ENCODE measurements at regions not wholly inside any gene's neighbourhood (a gene's known extent, or its start where the extent isn't known, plus 50 kb on each side); places are given as distances from the start of the nearest gene placed in this dataset.

GRCh38 chr18:54004828-54005227 lies 219.6 kb downstream of the MBD2 start:
- no peaks in the 10 kb centered on the region for H3K36me3 ChIP-seq
- TF ChIP-seq POLR2A (IDR thresholded peaks at IDR 0.05) = no peak
- H3K4me1 ChIP-seq = no peaks in the 10 kb centered on the region
- DNase-seq = no peak
- no peaks in the 10 kb centered on the region for H3K27me3 ChIP-seq
- no peaks in the 10 kb centered on the region for H3K9me3 ChIP-seq
- H3K4me3 ChIP-seq (replicated peaks in 1 of 3) = no peak overlapping the region
- intact Hi-C loops (cut with DNase I) = no loop called here
- no peak overlapping the region for H3K27ac ChIP-seq
- 57 to 67% methylated on average over 4 of the region's 4 CpGs for WGBS, 2 donors

GRCh38 chr18:54003195-54003594 lies 221.3 kb downstream of the MBD2 start:
- Histone ChIP-seq H3K27me3 (no peaks in the 10 kb centered on the region), H3K27ac (no peak overlapping the region), H3K9me3 (no peaks in the 10 kb centered on the region), H3K36me3 (no peaks in the 10 kb centered on the region), H3K4me1 (no peaks in the 10 kb centered on the region), H3K4me3 (replicated peaks in 1 of 3) (no peak overlapping the region)
- intact Hi-C loops (cut with DNase I) = no loop called here
- DNase-seq = no peak
- TF ChIP-seq POLR2A (IDR thresholded peaks at IDR 0.05) (no peak), CTCF (IDR thresholded peaks at IDR 0.05) (no peak)
- 77 to 90% methylated on average over 2 of the region's 2 CpGs for WGBS, 2 donors

- no peaks in the 10 kb centered on the region for H3K9me3 ChIP-seq
- H3K4me1 ChIP-seq = no peaks in the 10 kb centered on the region
- H3K4me3 ChIP-seq (replicated peaks in 1 of 3) = no peak overlapping the region
- TF ChIP-seq CTCF (IDR thresholded peaks at IDR 0.05) (no peak), POLR2A (IDR thresholded peaks at IDR 0.05) (no peak)
- H3K27me3 ChIP-seq = no peaks in the 10 kb centered on the region
- no peak overlapping the region for H3K27ac ChIP-seq
- no peak for DNase-seq
- intact Hi-C loops (cut with DNase I) = no loop called here
- no peaks in the 10 kb centered on the region for H3K36me3 ChIP-seq
- WGBS, 2 donors = 98% methylated on average over 1 of the region's 1 CpG
Observed at GRCh38 chr18:53997064-53997463, 227.4 kb downstream of the MBD2 start.

- Histone ChIP-seq H3K4me3 (replicated peaks in 1 of 3) (no peak overlapping the region), H3K9me3 (no peaks in the 10 kb centered on the region), H3K27ac (no peak overlapping the region), H3K4me1 (no peaks in the 10 kb centered on the region), H3K27me3 (no peaks in the 10 kb centered on the region), H3K36me3 (no peaks in the 10 kb centered on the region)
- no peak for TF ChIP-seq POLR2A (IDR thresholded peaks at IDR 0.05)
- TF ChIP-seq CTCF (IDR thresholded peaks at IDR 0.05) = no peak
- intact Hi-C loops (cut with DNase I) = no loop called here
- 82 to 85% methylated on average over 2 of the region's 2 CpGs for WGBS, 2 donors
- DNase-seq = no peak
Observed at GRCh38 chr18:53994016-53994415, 230.5 kb downstream of the MBD2 start.

- TF ChIP-seq CTCF (IDR thresholded peaks at IDR 0.05) = no peak
- TF ChIP-seq POLR2A (IDR thresholded peaks at IDR 0.05) = no peak
- Histone ChIP-seq H3K9me3 (no peaks in the 10 kb centered on the region), H3K36me3 (no peaks in the 10 kb centered on the region), H3K4me3 (replicated peaks in 1 of 3) (no peak overlapping the region), H3K27me3 (no peaks in the 10 kb centered on the region), H3K4me1 (no peaks in the 10 kb centered on the region), H3K27ac (no peak overlapping the region)
- intact Hi-C loops (cut with DNase I) = no loop called here
- DNase-seq = no peak
- WGBS, 2 donors = 82 to 89% methylated on average over 5 of the region's 5 CpGs
Observed at GRCh38 chr18:53991805-53992204, 232.7 kb downstream of the MBD2 start.

- Histone ChIP-seq H3K27me3 (no peaks in the 10 kb centered on the region), H3K9me3 (no peaks in the 10 kb centered on the region), H3K4me1 (no peaks in the 10 kb centered on the region), H3K36me3 (no peaks in the 10 kb centered on the region), H3K27ac (no peak overlapping the region), H3K4me3 (replicated peaks in 1 of 3) (no peak overlapping the region)
- WGBS, 2 donors = 83 to 87% methylated on average over 3 of the region's 3 CpGs
- DNase-seq = no peak
- TF ChIP-seq POLR2A (IDR thresholded peaks at IDR 0.05) = no peak
- TF ChIP-seq CTCF (IDR thresholded peaks at IDR 0.05) = no peak
- intact Hi-C loops (cut with DNase I) = no loop called here
Observed at GRCh38 chr18:53991202-53991601, 233.3 kb downstream of the MBD2 start.

All from thyroid gland (tissue), 4 donors.